ENCODE measurements at regions not wholly inside any gene's neighbourhood (a gene's known extent, or its start where the extent isn't known, plus 50 kb on each side); places are given as distances from the start of the nearest gene placed in this dataset.
A peak's percentile ranks its signal among the peaks of the same experiment; 100 is the strongest.

GRCh38 chr1:209046058-209046417 is 537.5 kb upstream of the CAMK1G start:
- TF ChIP-seq CTCF (IDR thresholded peaks at IDR 0.05) (no peak), POLR2A (IDR thresholded peaks at IDR 0.05) (no peak)
- intact Hi-C loops (cut with DNase I; ENCODE audit: low total_unique reads): no loop called here
- no peak overlapping the region for H3K4me3 ChIP-seq (ENCODE audit: low read depth, poor library complexity, severe bottlenecking)
- 91 to 95% methylated on average over 1 of the region's 1 CpG for WGBS, 2 donors
- DNase-seq (ENCODE audit: low spot score in 2 of 2): no peak

- no peak for DNase-seq (ENCODE audit: low spot score in 2 of 2)
- intact Hi-C loops (cut with DNase I; ENCODE audit: low total_unique reads): no loop called here
- H3K4me3 ChIP-seq (ENCODE audit: low read depth, poor library complexity, severe bottlenecking): no peak overlapping the region
- 90% methylated on average over 4 of the region's 4 CpGs for whole genome bisulfite sequencing, 2 donors
- TF ChIP-seq POLR2A (IDR thresholded peaks at IDR 0.05) (no peak), CTCF (IDR thresholded peaks at IDR 0.05) (no peak)
Measured at GRCh38 chr1:209046935-209047334, 536.6 kb upstream of the CAMK1G start.

DNA sequence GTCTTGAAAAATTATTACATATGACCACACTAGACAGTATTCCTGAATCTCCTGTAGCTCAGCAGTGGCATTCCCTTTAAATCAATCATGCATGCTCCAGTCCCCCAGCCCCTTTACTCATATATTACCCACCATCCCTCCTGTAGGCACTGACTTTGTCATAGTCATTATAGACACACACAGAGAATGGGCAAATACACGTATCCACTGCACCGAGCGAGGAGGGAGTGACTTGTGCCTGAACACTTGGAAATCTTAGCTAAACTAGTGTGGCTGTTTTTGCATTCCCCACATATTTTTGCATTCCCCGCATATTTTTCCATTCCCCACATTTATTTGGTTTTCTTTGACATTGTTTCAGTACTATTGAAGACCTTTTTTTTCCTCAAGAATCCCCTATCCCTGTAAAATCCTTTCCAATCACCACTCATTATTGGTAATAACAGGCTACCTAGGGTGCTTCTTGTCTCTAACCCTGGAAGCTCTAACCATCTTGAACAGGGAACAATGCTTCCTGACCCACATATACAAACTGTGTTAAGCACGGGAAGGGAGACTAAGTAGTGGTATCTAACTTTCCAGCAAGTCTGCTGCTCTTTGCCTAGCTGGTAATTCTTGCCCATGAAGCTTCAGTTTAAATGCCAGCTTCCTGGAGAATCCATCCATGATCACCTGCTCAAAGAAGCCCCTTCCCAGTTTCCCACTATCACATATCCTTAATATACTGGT is 534.4 kb upstream of the CAMK1G start:
- TF ChIP-seq POLR2A (IDR thresholded peaks at IDR 0.05): no peak
- no peak for TF ChIP-seq CTCF (IDR thresholded peaks at IDR 0.05)
- 59 to 70% methylated on average over 5 of the region's 5 CpGs for WGBS, 2 donors
- no peak for DNase-seq (ENCODE audit: low spot score in 2 of 2)
- intact Hi-C loops (cut with DNase I; ENCODE audit: low total_unique reads): no loop called here
- no peak overlapping the region for H3K4me3 ChIP-seq (ENCODE audit: low read depth, poor library complexity, severe bottlenecking)

- 50 to 63% methylated on average over 4 of the region's 4 CpGs for WGBS, 2 donors
- intact Hi-C loops (cut with DNase I; ENCODE audit: low total_unique reads): no loop called here
- peak in 1 of 2 donors; percentile 25 for DNase-seq (ENCODE audit: low spot score in 2 of 2)
- H3K4me3 ChIP-seq (ENCODE audit: low read depth, poor library complexity, severe bottlenecking): no peak overlapping the region
- TF ChIP-seq CTCF (IDR thresholded peaks at IDR 0.05) (no peak), POLR2A (IDR thresholded peaks at IDR 0.05) (no peak)
Measured at GRCh38 chr1:209051570-209051969, 531.9 kb upstream of the CAMK1G start.

DNA sequence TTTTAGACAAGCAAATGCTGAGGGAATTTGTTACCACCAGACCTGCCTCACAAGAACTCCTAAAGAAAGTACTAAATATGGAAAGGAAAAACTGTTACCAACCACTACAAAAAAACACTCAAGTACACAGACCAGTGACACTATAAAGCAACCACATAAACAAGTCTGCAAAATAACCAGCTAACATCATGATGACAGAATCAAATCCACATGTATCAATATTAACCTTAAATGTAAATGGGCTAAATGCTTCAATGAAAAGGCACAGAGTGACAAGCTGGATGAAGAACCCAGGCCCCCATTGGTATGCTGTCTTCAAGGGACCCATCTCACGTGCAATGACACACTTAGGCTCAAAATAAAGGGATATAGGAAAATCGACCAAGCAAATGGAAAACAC is 529.9 kb upstream of the CAMK1G start:
- H3K4me3 ChIP-seq (ENCODE audit: low read depth, poor library complexity, severe bottlenecking): no peak overlapping the region
- no peak for DNase-seq (ENCODE audit: low spot score in 2 of 2)
- intact Hi-C loops (cut with DNase I; ENCODE audit: low total_unique reads): no loop called here
- WGBS, 2 donors: 78 to 90% methylated on average over 2 of the region's 2 CpGs
- TF ChIP-seq POLR2A (IDR thresholded peaks at IDR 0.05) (no peak), CTCF (IDR thresholded peaks at IDR 0.05) (no peak)

DNA sequence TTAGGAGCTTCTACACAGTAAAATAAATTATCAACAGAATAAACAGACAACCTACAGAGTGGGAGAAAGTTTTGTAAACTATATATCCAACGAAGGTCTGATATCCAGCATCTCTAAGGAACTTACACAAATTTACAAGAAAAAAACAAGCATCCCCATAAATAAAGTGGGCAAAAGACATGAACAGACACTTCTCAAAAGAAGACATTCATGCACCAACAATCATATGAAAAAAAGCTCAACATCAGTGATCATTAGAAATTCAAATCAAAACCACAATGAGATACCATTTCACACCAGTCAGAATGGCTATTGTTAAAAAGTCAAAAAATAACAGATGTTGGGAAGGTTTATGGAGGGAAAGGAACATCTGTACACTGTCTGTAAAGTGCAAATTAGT is 526.4 kb upstream of the CAMK1G start:
- 89 to 91% methylated on average over 1 of the region's 1 CpG for WGBS, 2 donors
- DNase-seq (ENCODE audit: low spot score in 2 of 2): no peak
- H3K4me3 ChIP-seq (ENCODE audit: low read depth, poor library complexity, severe bottlenecking): no peak overlapping the region
- intact Hi-C loops (cut with DNase I; ENCODE audit: low total_unique reads): no loop called here
- TF ChIP-seq CTCF (IDR thresholded peaks at IDR 0.05) (no peak), POLR2A (IDR thresholded peaks at IDR 0.05) (no peak)

All from lower leg skin (tissue), 4 donors.